HG02623 (cell line): ENCODE measurements at regions not wholly inside any gene's neighbourhood (a gene's known extent, or its start where the extent isn't known, plus 50 kb on each side); places are given as distances from the start of the nearest gene placed in this dataset.
"Not testable (repeated sequence)": the region's sequence is repeated elsewhere in the genome, so short reads cannot be mapped to it uniquely, and the experiment has no call there.

Source experiments
- ATAC-seq: cut with Tn5 transposase; IDR thresholded peaks from one replicate; pipeline ENCODE4 v1.9.1; 2021; ENCODE audit warnings: moderate library complexity; ENCODE audit not compliant: unreplicated experiment

- ATAC-seq = no peak
Observed at GRCh38 chr10:65172249-65172648, 1651.0 kb downstream of the REEP3 start.

GRCh38 chr10:65176994-65177393, 1655.8 kb downstream of the REEP3 start:
- no peak for ATAC-seq

- no peak for ATAC-seq
Observed at GRCh38 chr10:65183236-65183635, 1662.0 kb downstream of the REEP3 start.

- ATAC-seq = not testable (repeated sequence)
Observed at GRCh38 chr10:65186668-65187067, 1665.5 kb downstream of the REEP3 start.

GRCh38 chr10:65194126-65194525, 1672.9 kb downstream of the REEP3 start:
- no peak for ATAC-seq

- no peak for ATAC-seq
Observed at GRCh38 chr10:65194555-65194954, 1673.4 kb downstream of the REEP3 start.

- ATAC-seq = no peak
Observed at GRCh38 chr10:65196111-65196510, 1674.9 kb downstream of the REEP3 start.

GRCh38 chr10:65197935-65198334, 1676.7 kb downstream of the REEP3 start:
- ATAC-seq = no peak

GRCh38 chr10:65201491-65201890, 1680.3 kb downstream of the REEP3 start:
- ATAC-seq = no peak

- ATAC-seq = no peak
Observed at GRCh38 chr10:65204999-65205398, 1683.8 kb downstream of the REEP3 start.

- no peak for ATAC-seq
Observed at GRCh38 chr10:65213170-65213569, 1692.0 kb downstream of the REEP3 start.

GRCh38 chr10:65219444-65219843, 1698.2 kb downstream of the REEP3 start:
- no peak for ATAC-seq

- ATAC-seq = no peak
Observed at GRCh38 chr10:65231148-65231547, 1694.7 kb upstream of the LRRTM3 start.

GRCh38 chr10:65234261-65234660, 1691.6 kb upstream of the LRRTM3 start:
- no peak for ATAC-seq

GRCh38 chr10:65235266-65235665, 1690.6 kb upstream of the LRRTM3 start:
- ATAC-seq = no peak

GRCh38 chr10:65235846-65236245, 1690.0 kb upstream of the LRRTM3 start:
- no peak for ATAC-seq

GRCh38 chr10:65265451-65265954, 1660.3 kb upstream of the LRRTM3 start:
- no peak for ATAC-seq

- not testable (repeated sequence) for ATAC-seq
Observed at GRCh38 chr10:65269551-65269950, 1656.3 kb upstream of the LRRTM3 start.

GRCh38 chr10:65270969-65271368, 1654.9 kb upstream of the LRRTM3 start:
- ATAC-seq = no peak

- ATAC-seq = no peak
Observed at GRCh38 chr10:65273115-65273514, 1652.7 kb upstream of the LRRTM3 start.

- no peak for ATAC-seq
Observed at GRCh38 chr10:65275296-65275695, 1650.5 kb upstream of the LRRTM3 start.

- no peak for ATAC-seq
Observed at GRCh38 chr10:65284495-65285041, 1641.3 kb upstream of the LRRTM3 start.

GRCh38 chr10:65285726-65286125, 1640.1 kb upstream of the LRRTM3 start:
- ATAC-seq = not testable (repeated sequence)
